ENCODE measurements at regions not wholly inside any gene's neighbourhood (a gene's known extent, or its start where the extent isn't known, plus 50 kb on each side); places are given as distances from the start of the nearest gene placed in this dataset.
"Not testable (repeated sequence)": the region's sequence is repeated elsewhere in the genome, so short reads cannot be mapped to it uniquely, and the experiment has no call there.

- no peak for DNase-seq
Measured at GRCh38 chr17:14593956-14594355, 293.1 kb downstream of the HS3ST3B1 start.

- DNase-seq, result no peak
Measured at GRCh38 chr17:14590459-14591250, 289.8 kb downstream of the HS3ST3B1 start.

GRCh38 chr17:14585099-14585498, 284.2 kb downstream of the HS3ST3B1 start:
- DNase-seq, result no peak

GRCh38 chr17:14582996-14583395, 282.1 kb downstream of the HS3ST3B1 start:
- no peak for DNase-seq

- no peak for DNase-seq
Measured at GRCh38 chr17:14581186-14581830, 280.4 kb downstream of the HS3ST3B1 start.

GRCh38 chr17:14580499-14580898, 279.6 kb downstream of the HS3ST3B1 start:
- DNase-seq, result no peak

- no peak for DNase-seq
Measured at GRCh38 chr17:14579716-14580115, 278.8 kb downstream of the HS3ST3B1 start.

GRCh38 chr17:14575471-14575953, 274.6 kb downstream of the HS3ST3B1 start:
- no peak for DNase-seq

GRCh38 chr17:14560325-14560724, 259.4 kb downstream of the HS3ST3B1 start:
- DNase-seq, result not testable (repeated sequence)

- no peak for DNase-seq
Measured at GRCh38 chr17:14559264-14560119, 258.6 kb downstream of the HS3ST3B1 start.

GRCh38 chr17:14557480-14557879, 256.6 kb downstream of the HS3ST3B1 start:
- peak; percentile 16 to 19 for DNase-seq

- no peak for DNase-seq
Measured at GRCh38 chr17:14553847-14554246, 253.0 kb downstream of the HS3ST3B1 start.

GRCh38 chr17:14552306-14552705, 251.4 kb downstream of the HS3ST3B1 start:
- DNase-seq, result no peak

GRCh38 chr17:14547556-14547955, 246.7 kb downstream of the HS3ST3B1 start:
- DNase-seq, result no peak

- no peak for DNase-seq
Measured at GRCh38 chr17:14547016-14547415, 246.1 kb downstream of the HS3ST3B1 start.

GRCh38 chr17:14545156-14545906, 244.4 kb downstream of the HS3ST3B1 start:
- no peak for DNase-seq

GRCh38 chr17:14541714-14542113, 240.8 kb downstream of the HS3ST3B1 start:
- no peak for DNase-seq

- no peak for DNase-seq
Measured at GRCh38 chr17:14539801-14540200, 238.9 kb downstream of the HS3ST3B1 start.

GRCh38 chr17:14532242-14532641, 231.4 kb downstream of the HS3ST3B1 start:
- not testable (repeated sequence) for DNase-seq

- no peak for DNase-seq
Measured at GRCh38 chr17:14525551-14526455, 224.9 kb downstream of the HS3ST3B1 start.

- DNase-seq, result no peak
Measured at GRCh38 chr17:14522795-14523387, 222.0 kb downstream of the HS3ST3B1 start.
